CD4-positive, alpha-beta T cell treated with Interleukin-4 for 4 hours (primary cell): ENCODE measurements at regions not wholly inside any gene's neighbourhood (a gene's known extent, or its start where the extent isn't known, plus 50 kb on each side); places are given as distances from the start of the nearest gene placed in this dataset.

ENCODE experiments used
- DNase-seq: peaks from one replicate; pipeline ENCODE4 v3.0.0-alpha.2; 2020

DNA sequence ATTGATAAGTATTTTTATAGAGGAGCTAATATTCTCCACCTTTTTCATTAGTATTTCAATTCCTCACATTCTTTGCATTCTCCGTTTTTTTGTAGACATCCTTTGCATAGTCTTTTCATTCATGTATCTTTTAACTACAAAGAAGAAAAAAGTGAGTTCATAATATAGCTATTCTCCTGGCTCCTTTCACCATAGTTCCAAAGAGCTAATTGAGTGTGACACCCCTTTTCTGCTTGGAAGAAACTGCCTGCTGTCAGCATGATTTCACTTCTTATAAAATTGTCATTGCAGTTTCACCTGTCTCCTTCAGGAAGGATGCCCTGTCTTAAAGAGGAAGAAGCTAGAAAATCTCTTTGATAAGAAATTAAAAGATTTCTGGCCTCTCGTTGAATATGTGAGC is 991.1 kb downstream of the KCNT2 start:
- no peak for DNase-seq

DNA sequence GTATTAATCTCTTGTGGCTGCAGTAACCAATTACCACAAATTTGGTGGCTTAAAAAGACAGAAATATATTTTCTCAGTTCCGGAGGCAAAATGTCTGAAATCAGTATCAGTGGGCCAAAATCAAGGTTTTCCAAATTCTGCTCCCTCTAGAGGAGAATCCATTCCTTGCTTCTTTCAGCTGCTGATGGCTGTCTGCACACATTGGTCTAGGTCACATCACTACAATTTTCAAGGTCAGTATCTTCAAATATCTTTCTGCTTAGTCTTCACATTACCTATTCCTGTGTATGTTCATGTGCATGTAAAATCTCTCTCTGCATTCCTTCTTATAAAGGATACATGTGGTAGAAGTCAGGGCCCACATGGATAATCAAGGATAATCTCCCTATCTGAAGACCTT is 999.4 kb downstream of the KCNT2 start:
- DNase-seq, result no peak

DNA sequence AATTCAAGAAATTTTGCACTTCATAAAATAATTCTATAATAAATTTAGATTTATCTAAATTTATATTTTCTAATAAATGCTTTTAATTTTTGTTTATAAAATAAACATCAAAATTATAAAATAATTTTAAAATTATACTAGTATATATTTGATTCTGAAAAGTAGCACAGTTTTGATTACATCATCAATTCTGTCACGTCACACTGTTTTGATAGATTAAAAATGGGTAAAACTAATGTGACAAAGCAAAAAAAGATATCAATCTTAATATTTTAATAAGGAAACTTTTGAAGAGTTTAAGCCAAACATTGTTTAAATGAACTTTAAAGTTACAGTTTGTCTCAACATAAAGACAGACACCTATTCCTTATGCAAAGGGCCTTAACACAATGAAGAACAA is 1001.8 kb downstream of the KCNT2 start:
- no peak for DNase-seq

DNA sequence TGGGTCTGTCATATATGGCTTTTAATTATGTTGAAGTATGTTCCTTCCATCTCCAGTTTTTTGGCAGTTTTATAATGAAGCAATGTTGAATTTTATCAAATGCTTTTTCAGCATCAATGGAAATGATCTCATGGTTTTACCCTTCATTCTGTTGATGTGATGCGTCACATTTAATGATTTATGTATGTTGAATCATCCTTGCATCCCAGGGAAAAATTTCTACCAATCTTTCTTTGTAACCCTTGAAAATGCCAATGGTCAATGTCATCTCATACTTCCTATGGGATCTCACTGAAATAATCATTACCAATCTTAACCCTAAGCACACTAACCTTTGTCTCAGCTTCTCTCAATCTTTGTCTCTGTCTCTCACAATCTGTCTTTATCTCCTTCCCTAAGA is 1004.0 kb downstream of the KCNT2 start:
- DNase-seq, result no peak

DNA sequence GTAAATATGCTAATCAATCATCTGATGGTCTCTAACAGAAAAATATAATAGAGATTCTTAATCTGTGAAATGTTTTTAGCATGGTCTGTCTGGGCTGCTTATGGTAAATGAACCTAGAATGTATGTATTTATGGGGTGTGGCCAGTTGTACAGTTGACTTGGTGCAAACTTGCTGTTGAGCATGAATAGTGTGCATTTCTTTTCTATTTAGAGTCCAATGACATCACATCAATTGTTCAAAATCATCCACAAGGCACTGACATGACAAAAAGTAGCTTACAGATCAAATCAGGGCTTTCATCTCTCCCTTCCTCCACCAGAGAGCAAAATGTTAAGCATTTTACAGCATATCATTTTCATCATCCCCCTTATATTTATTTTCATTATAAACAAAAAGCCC is 1010.3 kb downstream of the KCNT2 start:
- DNase-seq, result no peak

DNA sequence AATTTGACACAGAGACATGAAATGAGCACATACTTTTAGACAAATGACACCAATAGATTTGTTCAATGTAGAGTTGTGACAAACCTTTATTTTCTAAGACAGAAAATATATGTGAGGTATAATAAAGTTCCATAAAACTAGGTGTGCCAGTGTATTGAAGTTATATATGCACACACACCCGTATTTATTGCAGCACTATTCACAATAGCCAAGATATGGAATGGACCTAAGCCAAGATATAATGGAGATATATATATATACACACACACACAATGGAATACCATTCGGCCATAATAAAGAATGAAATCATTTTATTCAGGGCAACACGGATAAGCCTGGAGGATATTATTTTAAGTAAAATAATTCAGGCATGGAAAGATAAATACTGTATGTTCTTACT is 1013.5 kb downstream of the KCNT2 start:
- DNase-seq, result no peak

DNA sequence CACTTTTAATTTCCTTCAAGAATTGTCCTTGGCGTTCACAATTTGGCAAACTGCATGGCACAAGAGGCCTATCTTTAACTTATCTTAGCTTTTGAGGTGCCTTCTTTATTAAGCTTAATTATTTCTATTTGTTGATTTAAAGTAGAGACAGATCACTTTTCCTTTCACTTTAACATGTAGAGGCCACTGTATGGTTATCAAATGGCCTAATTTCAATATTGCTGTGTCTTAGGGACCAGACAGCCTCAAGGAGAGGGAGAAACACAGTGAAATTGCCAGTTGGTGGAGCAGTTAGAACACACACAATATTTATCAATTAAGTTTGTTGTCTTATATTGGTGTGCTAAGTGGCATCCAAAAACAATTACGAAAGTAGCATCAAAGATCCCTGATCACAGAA is 1013.9 kb downstream of the KCNT2 start:
- DNase-seq, result no peak

DNA sequence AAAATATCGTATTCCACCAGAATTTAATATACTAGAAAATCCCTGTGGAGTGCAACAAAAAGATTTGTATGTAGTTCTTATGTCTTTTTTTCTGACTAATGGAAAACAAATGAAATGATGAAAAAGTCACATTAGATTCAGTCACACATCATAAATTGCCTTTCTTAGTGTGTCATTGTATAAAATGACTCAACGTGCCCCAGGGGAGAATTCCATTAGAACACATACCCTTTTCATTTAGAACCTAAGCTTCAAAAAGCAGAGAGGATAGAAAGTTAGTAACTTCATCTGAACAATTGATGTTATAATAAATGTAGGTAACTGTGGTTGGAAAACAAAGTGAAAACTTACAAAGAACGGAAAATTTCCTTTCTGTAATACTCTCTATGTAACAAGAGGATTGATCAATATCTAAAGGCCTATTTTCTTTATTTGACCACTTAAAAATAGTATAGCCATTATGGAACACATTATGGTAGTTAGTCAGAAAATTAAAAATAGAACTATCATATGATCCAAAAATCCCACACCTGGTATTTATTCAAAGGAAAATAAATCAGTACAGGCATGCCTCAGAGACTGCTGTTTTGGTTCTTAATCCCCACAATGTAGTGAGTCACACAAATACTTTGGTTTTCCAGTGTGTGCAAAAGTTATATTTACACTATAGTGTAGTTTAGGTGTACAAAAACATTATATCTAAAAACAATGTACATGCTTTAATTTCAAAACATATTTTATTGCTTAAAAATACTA is 1016.1 kb downstream of the KCNT2 start:
- no peak for DNase-seq

DNA sequence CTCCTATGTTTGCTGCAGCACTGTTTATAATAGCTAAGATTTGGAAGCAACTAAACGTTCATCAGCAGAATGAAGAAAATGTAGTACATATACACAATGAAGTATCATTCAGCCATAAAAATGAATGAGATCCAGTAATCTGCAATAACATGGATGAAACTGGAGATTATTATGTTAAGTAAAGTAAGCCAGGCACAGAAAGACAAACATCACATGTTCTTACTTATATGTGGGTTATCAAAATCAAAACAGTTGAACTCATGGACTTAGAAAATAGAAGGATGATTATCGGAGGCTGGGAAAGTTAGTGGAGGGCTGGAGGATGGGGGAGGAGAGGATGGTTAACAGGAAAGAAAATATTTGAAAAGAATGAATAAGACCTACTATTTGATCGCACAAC is 1017.6 kb downstream of the KCNT2 start:
- DNase-seq, result no peak

DNA sequence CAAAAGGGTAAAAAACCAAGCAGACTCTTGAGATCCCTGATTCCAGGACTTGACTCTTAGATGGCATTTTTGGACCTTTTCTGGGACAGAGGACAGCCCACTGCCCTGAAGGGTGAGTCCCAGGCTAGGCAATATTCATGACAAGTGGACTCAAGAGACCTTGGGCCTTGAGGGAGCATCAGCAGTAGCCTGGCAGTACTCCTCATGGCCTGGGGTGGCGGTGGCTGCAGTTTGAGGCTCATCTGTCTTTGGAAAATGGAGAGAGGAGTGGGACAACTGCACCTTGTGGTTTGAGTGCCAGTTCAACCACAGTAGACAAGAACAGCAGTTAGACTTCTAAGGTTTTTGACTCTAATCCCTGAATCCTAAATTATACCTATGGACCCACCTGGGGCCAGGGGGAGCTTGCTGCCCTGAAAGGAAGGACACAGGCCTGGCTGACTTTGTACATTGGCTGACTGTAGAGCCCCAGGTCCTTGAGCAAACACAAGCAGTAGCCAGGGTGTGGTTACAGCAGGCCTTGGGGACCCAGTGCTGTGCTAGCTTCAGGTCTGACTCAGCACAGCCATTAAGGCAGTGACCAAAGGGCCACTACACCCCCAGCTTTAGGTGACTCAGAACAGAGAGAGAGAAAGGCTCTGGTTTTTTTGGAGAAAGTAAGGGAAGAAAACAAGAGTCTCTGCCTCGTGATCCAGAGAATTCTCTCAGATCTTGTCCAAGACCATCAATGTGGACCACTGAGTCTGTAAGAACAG is 1023.2 kb downstream of the KCNT2 start:
- no peak for DNase-seq

DNA sequence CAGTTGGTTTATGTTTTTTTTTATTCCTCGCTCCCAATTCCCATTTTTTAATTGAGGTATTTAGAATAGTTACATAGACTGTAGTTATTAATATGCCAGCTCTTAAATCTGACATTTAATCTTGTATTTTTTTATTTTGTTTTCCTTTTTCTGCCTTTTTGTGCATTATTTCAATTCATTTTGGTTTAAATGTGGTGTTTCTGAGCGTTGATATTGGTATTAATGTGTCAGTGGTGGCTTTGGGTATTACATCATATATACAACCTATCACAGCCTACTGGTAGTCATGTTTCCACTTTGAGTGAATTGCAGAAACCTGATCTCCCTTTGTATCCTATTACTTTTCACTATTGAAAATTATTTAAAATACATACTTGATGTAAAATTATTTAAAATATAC is 1027.3 kb downstream of the KCNT2 start:
- DNase-seq, result no peak

DNA sequence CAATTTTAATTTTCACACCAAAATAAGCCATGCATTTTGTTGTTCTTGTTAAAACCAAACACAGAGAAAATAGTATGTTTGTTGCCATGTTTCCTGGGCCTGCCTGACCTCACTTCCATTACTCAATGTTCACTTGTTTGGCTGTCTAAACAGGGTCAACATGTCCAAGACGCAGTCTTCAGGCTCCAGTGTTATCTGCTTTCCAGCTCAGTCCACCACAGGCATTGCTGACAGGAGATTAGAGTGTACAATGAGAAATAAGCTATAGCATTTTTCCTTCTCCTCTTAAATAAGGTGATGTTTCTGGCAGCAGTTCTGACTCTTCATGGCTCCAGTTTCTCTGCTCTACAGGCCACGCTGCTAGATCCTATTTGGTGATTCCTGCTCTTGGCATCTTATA is 1030.5 kb downstream of the KCNT2 start:
- DNase-seq, result no peak

DNA sequence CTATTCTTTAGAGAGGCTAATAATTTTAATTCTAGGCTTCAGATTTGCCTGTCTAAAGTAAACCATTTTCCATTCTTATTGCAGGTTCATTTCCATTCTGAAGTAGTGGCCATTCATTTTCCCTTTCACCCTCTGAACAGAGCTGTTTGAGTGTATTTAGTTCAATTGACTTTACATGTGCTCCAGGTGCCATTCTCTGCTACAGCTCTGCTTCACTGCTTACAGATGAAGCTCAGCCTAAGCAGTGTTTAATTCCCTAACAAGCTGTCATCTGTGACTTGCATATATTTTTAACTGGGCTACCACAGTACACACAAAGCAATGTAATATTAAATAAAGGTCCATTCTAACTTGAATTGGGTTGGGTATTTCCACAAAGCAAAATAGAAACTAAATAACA is 1031.6 kb downstream of the KCNT2 start:
- no peak for DNase-seq

DNA sequence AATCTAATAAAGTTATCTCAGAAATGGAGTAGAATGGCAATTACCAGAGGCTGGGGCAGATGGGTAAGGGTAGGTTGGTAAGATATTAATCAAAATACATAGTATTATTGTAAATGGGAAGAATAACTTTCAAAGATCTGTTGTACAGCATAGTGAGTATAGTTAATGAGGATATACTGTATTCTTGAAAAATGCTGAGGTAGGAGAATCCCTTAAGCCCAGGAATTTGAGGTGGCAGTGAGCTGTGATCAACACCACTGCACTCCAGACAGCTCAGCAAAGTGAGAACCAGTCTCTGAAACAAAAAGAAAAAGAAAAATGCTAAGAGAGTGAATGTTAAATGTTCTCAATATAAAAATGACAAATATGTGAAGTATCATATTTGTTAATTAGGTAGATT is 1033.7 kb downstream of the KCNT2 start:
- no peak for DNase-seq

DNA sequence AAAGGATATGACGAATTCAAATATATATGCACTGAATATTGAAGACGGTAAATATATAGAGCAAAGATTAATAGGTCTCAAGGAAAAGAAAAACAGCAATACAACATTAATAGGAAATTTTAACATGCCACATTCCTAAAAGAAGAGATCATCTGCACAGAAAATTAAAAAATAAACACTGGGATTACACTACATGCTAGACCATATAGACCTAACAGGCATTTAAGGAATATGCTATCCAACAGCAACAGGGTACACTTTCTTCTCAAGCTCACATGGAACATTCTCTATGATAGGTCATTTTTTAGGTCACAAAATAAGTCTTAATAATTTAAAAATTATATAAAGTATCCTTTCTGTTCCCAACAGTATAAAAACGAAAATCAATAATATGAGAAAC is 1038.3 kb downstream of the KCNT2 start:
- DNase-seq, result no peak

DNA sequence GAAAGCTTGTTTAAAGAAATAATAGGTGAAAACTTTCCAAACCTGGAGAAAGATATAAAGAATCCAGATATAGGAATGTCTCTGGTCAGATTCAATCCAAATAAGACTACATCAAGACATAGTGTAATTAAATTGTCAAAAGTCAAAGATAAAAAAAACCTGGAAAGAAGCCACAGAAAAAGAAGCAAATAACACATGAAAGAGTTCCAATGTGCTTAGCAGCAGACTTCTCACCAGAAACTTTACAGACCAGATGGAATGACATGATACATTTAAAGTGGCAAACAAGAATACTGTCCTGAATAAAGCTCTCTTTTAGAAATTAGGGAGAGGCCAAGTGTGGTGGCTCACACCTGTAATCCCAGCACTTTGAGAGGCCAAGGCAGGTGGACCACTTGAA is 1039.9 kb downstream of the KCNT2 start:
- DNase-seq, result no peak

DNA sequence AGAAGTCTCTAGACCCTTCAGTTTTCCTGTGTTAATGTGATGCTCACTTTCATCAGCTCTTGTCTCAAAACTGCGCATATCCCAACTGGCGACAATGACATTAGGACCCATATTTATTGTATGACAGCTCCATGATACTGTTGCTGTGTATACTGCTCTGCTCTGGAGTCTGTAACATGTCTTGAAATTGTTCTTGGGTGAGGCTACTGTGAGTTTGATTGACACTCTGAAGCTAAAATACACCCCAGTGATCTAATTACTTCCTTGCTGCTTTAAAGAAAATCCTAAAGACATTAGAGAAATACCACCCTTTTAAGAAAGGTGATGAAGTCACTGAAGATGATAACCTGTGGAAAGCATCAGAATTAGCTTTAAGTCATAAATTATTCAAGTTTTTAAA is 1046.2 kb downstream of the KCNT2 start:
- DNase-seq, result no peak

DNA sequence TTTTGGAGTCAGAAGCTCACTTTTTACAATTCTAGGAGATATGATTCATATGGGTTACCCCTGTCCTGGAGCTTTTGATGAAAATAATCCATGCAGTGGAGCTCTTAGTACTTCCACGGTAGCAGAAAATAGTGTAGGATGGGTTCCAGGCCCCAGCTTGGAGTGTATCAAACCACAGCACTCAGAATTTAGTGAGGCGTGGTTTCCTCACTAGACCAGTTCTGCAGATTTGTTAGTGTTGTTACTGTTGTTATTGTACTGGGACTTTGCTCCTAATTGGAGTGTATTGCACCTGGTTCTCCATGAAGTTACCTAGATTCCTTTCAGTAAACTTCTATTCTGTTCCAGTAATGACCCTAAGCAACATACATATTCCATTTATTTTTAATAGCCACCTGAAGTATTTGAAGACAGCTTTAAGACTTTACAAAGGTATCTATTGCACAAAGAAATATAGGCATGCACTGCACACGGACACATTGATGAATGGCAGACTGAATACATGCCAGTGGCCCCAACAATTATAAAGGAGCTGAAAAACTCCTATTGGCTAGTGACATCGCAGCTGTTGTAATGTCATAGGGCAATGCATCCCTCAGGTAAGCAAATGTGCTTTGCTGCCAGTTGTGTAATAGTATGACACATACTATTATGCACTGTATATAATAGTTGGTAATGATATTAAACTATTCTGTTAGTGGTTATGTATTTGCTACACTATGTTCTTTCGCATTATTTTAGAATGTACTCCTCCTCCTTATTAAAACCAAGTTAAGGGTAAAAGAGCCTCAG is 1058.0 kb downstream of the KCNT2 start:
- DNase-seq, result no peak

DNA sequence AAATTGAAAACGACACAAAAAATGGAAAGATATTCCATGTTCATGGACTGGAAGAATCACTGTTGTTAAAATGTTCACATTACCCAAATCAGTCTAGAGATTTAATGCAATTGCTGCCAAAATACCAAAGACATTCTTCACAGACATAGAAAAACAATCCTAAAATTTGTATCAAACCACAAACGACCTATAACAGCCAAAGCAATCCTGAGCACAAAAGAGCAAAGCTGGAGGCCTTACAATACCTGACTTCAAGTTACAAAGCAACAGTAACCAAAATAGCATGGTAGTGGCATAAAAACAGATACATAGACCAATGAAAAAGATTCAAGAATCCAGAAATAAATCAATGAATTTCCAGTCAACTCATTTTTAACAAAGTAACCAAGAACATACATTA is 1077.3 kb downstream of the KCNT2 start:
- no peak for DNase-seq

DNA sequence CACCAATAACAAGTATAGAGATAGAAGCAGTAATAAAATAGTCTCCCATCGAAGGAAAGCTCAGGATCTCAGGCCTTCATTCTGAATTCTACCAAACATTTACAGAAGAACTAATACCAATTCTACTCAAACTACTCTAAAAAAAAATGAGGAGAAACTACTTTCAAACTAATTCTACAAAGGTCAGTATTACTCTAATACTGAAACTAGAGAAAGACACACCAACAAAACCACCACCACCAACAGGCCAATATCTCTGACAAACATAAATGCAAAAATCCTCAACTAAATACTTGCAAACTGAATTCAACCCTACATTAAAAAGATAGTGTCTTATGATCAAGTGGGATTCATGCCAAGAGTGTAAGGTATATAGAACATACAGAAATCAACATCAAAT is 1078.4 kb downstream of the KCNT2 start:
- DNase-seq, result no peak

DNA sequence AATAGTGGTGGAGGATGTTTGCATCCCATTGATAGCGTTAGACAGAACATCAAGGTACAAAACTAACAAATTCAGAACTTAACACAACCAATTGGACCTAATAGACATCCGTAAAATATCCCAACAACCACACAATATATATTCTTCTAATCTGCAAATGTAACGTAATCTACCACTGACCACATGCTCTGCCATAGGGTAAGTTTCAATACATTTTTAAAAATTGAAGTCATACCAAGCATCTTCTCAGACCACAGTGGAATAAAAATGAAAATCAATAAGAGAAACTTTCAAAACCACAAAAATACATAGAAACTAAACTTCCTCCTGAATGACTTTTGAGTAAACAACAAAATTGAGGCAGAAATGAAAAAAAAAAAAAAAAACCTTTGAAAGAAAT is 1087.5 kb downstream of the KCNT2 start:
- no peak for DNase-seq

DNA sequence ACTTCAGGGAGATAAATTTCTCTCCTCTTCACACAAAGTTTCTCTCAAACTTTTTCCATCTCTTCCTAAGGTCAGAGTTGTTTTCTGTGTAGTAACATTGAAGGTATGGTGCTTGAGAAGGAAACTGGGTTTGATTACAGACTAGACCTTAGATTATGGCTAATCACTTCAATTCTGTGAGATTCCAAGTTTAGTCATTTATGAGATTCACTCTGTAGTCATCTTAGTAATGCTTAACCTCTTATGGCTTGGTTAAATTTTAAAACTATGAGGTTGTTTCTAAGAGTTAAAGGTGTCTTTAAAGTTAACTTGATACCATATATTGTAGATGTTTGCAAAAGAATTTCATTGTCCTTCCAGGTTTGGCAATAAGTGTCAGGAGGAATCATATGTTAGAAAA is 1092.2 kb downstream of the KCNT2 start:
- no peak for DNase-seq

DNA sequence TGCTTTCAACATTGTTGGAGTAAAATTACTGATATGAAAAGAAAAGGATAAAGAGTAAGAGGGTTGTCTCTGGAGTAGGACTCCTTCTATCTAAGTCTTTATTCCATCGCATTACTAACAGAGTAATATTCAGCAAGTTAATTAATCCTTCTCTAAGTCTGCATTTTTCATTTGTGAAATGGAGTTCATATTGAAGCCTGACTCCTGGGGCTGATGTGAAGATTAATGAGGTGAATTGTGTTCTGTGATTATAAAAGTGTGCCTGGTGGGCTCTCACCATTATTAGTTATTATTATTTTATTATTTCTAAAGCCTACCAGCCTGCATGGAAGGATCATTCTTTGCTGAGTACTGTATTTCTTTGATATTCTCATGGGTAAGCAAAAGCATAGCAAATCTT is 1096.7 kb downstream of the KCNT2 start:
- no peak for DNase-seq

DNA sequence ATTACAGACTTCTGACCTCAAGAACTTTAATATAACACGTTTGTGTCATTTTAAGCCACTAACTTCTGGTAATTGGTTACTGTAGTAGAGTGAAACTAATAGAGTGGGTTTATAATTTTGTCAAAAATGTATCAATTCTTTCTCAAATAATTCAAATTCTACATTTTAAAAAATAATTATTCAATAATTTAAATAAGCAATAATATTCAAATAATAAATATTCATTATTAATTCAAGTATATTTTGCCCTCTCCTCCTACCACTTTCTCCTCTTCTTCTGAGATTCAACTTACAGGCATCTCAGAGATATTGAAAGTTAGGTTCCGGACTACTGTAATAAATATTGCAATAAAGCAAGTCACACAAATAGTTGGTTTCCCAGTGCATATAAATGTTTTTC is 1107.1 kb downstream of the KCNT2 start:
- DNase-seq, result no peak
